ENCODE measurements at regions not wholly inside any gene's neighbourhood (a gene's known extent, or its start where the extent isn't known, plus 50 kb on each side); places are given as distances from the start of the nearest gene placed in this dataset.

- no peak overlapping the region for H3K4me3 Mint-ChIP-seq
- intact Hi-C loops (cut with micrococcal nuclease), result no loop called here
- DNase-seq (no peak), ATAC-seq (ENCODE audit: low read depth) (no peak)
- no peaks in the 10 kb centered on the region for H3K36me3 Mint-ChIP-seq (ENCODE audit: low read depth)
- no peaks in the 10 kb centered on the region for H3K27me3 Mint-ChIP-seq
- H3K4me1 Mint-ChIP-seq, result no peaks in the 10 kb centered on the region
- ChIA-PET CTCF (no interaction called here), POLR2A (no interaction called here)
- TF ChIP-seq, protein P1, sequence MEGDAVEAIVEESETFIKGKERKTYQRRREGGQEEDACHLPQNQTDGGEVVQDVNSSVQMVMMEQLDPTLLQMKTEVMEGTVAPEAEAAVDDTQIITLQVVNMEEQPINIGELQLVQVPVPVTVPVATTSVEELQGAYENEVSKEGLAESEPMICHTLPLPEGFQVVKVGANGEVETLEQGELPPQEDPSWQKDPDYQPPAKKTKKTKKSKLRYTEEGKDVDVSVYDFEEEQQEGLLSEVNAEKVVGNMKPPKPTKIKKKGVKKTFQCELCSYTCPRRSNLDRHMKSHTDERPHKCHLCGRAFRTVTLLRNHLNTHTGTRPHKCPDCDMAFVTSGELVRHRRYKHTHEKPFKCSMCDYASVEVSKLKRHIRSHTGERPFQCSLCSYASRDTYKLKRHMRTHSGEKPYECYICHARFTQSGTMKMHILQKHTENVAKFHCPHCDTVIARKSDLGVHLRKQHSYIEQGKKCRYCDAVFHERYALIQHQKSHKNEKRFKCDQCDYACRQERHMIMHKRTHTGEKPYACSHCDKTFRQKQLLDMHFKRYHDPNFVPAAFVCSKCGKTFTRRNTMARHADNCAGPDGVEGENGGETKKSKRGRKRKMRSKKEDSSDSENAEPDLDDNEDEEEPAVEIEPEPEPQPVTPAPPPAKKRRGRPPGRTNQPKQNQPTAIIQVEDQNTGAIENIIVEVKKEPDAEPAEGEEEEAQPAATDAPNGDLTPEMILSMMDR (IDR thresholded peaks at IDR 0.05), result no peak
- H3K9me3 Mint-ChIP-seq, result peaks cover 3% of the 10 kb centered on the region
- H3K27ac Mint-ChIP-seq, result no peak overlapping the region
Measured at GRCh38 chr4:149870008-149870407, 54.4 kb upstream of the IQCM start.

- H3K4me3 Mint-ChIP-seq, result no peak overlapping the region
Measured at GRCh38 chr4:149881744-149882143, 66.1 kb upstream of the IQCM start.

GRCh38 chr4:149882251-149882650, 66.6 kb upstream of the IQCM start:
- Mint-ChIP-seq H3K4me3 (no peak overlapping the region), H3K27me3 (no peaks in the 10 kb centered on the region), H3K4me1 (no peaks in the 10 kb centered on the region), H3K9me3 (no peaks in the 10 kb centered on the region), H3K27ac (no peak overlapping the region), H3K36me3 (ENCODE audit: low read depth) (no peaks in the 10 kb centered on the region)
- no peak for ATAC-seq (ENCODE audit: low read depth)
- ChIA-PET CTCF (no interaction called here), POLR2A (no interaction called here)
- intact Hi-C loops (cut with micrococcal nuclease), result no loop called here
- no peak for DNase-seq
- TF ChIP-seq, protein P1 (IDR thresholded peaks at IDR 0.05), result no peak

More at GRCh38 chr4:149881744-149882143, 66.1 kb upstream of the IQCM start:
- H3K27me3 Mint-ChIP-seq, result no peaks in the 10 kb centered on the region
- no peaks in the 10 kb centered on the region for H3K4me1 Mint-ChIP-seq
- no peak overlapping the region for H3K27ac Mint-ChIP-seq
- DNase-seq, result no peak
- ChIA-PET CTCF (no interaction called here), POLR2A (no interaction called here)
- TF ChIP-seq, protein P1 (IDR thresholded peaks at IDR 0.05), result no peak
- H3K9me3 Mint-ChIP-seq, result no peaks in the 10 kb centered on the region
- no peaks in the 10 kb centered on the region for H3K36me3 Mint-ChIP-seq (ENCODE audit: low read depth)
- no peak for ATAC-seq (ENCODE audit: low read depth)
- intact Hi-C loops (cut with micrococcal nuclease), result no loop called here

GRCh38 chr4:149884046-149884445, 68.4 kb upstream of the IQCM start:
- Mint-ChIP-seq H3K9me3 (no peaks in the 10 kb centered on the region), H3K27ac (no peak overlapping the region), H3K4me3 (no peak overlapping the region), H3K27me3 (no peaks in the 10 kb centered on the region), H3K4me1 (no peaks in the 10 kb centered on the region), H3K36me3 (ENCODE audit: low read depth) (no peaks in the 10 kb centered on the region)
- TF ChIP-seq, protein P1 (IDR thresholded peaks at IDR 0.05), result no peak
- DNase-seq, result no peak
- CTCF ChIA-PET, result no interaction called here
- POLR2A ChIA-PET, result no interaction called here
- no peak for ATAC-seq (ENCODE audit: low read depth)
- intact Hi-C loops (cut with micrococcal nuclease), result no loop called here

DNA sequence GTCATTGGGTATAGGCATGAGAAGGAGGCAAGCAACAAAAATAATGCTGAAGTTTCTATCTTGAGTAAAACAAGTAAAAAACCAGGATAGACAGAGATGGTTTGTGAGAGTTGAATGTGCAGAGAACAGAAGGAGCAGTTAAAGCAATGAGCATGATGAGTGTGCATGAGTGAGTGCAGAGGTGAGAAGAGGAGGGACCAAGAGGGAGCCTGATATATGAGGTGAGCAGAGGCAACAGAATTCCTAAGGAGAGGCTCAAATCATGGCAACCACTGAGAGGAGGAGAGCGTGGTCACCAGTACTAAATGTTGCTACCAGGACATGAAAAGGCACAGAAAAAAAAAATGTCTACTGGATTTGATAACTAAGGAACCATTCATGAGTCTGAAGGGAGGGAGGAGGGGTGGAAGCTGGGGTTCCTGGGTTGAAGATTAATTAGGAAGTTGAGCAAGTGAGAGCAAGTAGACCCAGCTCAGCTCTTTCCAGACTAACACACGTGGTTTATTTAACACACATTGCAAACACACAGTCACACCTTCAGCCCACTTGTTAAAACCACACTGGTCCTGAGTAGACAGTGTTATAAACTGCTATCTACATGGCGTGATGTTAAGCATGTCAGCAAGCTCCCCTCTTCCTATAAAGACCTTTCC, 69.0 kb upstream of the IQCM start:
- TF ChIP-seq, protein P1 (IDR thresholded peaks at IDR 0.05), result no peak
- no peaks in the 10 kb centered on the region for H3K4me1 Mint-ChIP-seq
- no peak overlapping the region for H3K27ac Mint-ChIP-seq
- intact Hi-C loops (cut with micrococcal nuclease), result no loop called here
- no peaks in the 10 kb centered on the region for H3K9me3 Mint-ChIP-seq
- no peaks in the 10 kb centered on the region for H3K27me3 Mint-ChIP-seq
- ATAC-seq (ENCODE audit: low read depth), result no peak
- ChIA-PET POLR2A (no interaction called here), CTCF (no interaction called here)
- DNase-seq, result no peak
- no peak overlapping the region for H3K4me3 Mint-ChIP-seq
- no peaks in the 10 kb centered on the region for H3K36me3 Mint-ChIP-seq (ENCODE audit: low read depth)
